ENCODE measurements at regions not wholly inside any gene's neighbourhood (a gene's known extent, or its start where the extent isn't known, plus 50 kb on each side); places are given as distances from the start of the nearest gene placed in this dataset.

GRCh38 chr15:69902414-69903062, 195.2 kb downstream of the TLE3 start:
- WGBS, 2 donors (ENCODE audit: low coverage in 1 of 2), result 87 to 94% methylated on average over 4 to 7 of the region's 7 CpGs
- no peaks in the 10 kb centered on the region for H3K27me3 ChIP-seq
- no peak overlapping the region for H3K27ac ChIP-seq
- H3K9me3 ChIP-seq, result no peaks in the 10 kb centered on the region
- TF ChIP-seq, protein P1, sequence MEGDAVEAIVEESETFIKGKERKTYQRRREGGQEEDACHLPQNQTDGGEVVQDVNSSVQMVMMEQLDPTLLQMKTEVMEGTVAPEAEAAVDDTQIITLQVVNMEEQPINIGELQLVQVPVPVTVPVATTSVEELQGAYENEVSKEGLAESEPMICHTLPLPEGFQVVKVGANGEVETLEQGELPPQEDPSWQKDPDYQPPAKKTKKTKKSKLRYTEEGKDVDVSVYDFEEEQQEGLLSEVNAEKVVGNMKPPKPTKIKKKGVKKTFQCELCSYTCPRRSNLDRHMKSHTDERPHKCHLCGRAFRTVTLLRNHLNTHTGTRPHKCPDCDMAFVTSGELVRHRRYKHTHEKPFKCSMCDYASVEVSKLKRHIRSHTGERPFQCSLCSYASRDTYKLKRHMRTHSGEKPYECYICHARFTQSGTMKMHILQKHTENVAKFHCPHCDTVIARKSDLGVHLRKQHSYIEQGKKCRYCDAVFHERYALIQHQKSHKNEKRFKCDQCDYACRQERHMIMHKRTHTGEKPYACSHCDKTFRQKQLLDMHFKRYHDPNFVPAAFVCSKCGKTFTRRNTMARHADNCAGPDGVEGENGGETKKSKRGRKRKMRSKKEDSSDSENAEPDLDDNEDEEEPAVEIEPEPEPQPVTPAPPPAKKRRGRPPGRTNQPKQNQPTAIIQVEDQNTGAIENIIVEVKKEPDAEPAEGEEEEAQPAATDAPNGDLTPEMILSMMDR (IDR thresholded peaks at IDR 0.05), result no peak
- TF ChIP-seq EP300 (IDR thresholded peaks at IDR 0.05; ENCODE audit: low read depth), result no peak
- TF ChIP-seq POLR2AphosphoS5 (IDR thresholded peaks at IDR 0.05), result no peak
- TF ChIP-seq POLR2A (IDR thresholded peaks at IDR 0.05), result no peak
- H3K4me3 ChIP-seq, result no peak overlapping the region
- no peak for DNase-seq
- H3K4me1 ChIP-seq, result no peaks in the 10 kb centered on the region
- intact Hi-C loops (cut with DNase I; ENCODE audit: low total_unique reads) (no loop called here), in situ Hi-C loops (cut with MboI; ENCODE audit: low pct_ligation_motif_present in 1 of 4, low pct_unique_long_range_greater_than_20kb in 1 of 4, low sequenced_read_pairs in 3 of 4) (no loop called here)
- H3K36me3 ChIP-seq, result no peaks in the 10 kb centered on the region

- TF ChIP-seq, protein P1 (IDR thresholded peaks at IDR 0.05), result no peak
- TF ChIP-seq POLR2A (IDR thresholded peaks at IDR 0.05), result no peak
- TF ChIP-seq POLR2AphosphoS5 (IDR thresholded peaks at IDR 0.05), result no peak
- TF ChIP-seq EP300 (IDR thresholded peaks at IDR 0.05; ENCODE audit: low read depth), result no peak
- H3K27ac ChIP-seq, result no peak overlapping the region
- no peaks in the 10 kb centered on the region for H3K36me3 ChIP-seq
- H3K4me1 ChIP-seq, result no peaks in the 10 kb centered on the region
- no peaks in the 10 kb centered on the region for H3K9me3 ChIP-seq
- in situ Hi-C loops (cut with MboI; ENCODE audit: low pct_ligation_motif_present in 1 of 4, low pct_unique_long_range_greater_than_20kb in 1 of 4, low sequenced_read_pairs in 3 of 4), result no loop called here
- DNase-seq, result no peak
- H3K4me3 ChIP-seq, result no peak overlapping the region
- WGBS, 2 donors (ENCODE audit: low coverage in 1 of 2), result 74% methylated on average over 3 to 10 of the region's 11 CpGs
- no peaks in the 10 kb centered on the region for H3K27me3 ChIP-seq
- intact Hi-C loops (cut with DNase I; ENCODE audit: low total_unique reads), result no loop called here
Measured at GRCh38 chr15:69903470-69904469, 193.9 kb downstream of the TLE3 start.

DNA sequence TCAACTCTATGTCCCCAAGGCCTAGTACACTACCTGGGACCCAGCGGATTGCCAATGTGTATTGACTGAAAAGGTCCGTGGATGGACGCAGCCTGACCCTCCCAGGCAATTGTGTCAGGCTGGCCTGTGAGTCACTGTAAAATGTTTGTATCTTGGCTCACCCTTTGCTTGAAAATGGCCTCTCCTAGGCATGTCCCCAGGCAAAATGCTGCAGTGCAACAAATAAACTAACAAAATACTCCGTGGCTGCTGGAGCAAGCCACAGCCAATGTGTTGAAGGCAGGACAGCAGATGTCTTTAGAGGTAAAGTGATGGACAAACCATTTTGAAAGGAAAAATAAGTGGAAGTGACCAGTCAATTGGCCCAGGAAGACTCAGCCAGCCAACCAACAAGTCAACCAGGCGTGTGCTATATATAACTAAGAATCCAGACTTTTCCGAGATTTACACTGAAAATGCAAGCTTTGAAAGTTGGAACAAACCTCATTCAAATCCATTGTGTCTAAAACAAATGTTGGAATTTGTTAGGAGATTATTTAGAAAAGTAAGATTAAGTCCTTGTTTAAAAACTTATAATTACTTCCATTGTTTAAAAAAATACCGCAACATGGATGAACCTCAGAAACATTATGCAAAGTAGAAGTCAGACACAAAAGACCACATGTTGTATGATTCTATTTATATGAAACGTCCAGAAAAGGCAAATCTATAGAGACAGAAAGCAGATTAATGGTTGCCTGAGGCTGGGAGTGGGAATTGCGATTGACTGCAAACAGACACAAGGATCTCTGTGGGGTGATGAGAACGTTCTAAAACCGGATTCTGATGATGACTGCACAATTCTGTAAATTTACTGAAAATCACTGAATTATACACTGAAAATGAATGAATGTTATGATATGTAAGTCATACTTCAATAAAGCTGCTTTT, 191.2 kb downstream of the TLE3 start:
- no peak for DNase-seq
- WGBS, 2 donors (ENCODE audit: low coverage in 1 of 2), result 79 to 83% methylated on average over 6 to 11 of the region's 11 CpGs
- H3K9me3 ChIP-seq, result no peaks in the 10 kb centered on the region
- intact Hi-C loops (cut with DNase I; ENCODE audit: low total_unique reads) (no loop called here), in situ Hi-C loops (cut with MboI; ENCODE audit: low pct_ligation_motif_present in 1 of 4, low pct_unique_long_range_greater_than_20kb in 1 of 4, low sequenced_read_pairs in 3 of 4) (no loop called here)
- H3K36me3 ChIP-seq, result no peaks in the 10 kb centered on the region
- no peak overlapping the region for H3K27ac ChIP-seq
- H3K27me3 ChIP-seq, result no peaks in the 10 kb centered on the region
- no peak for TF ChIP-seq POLR2AphosphoS5 (IDR thresholded peaks at IDR 0.05)
- no peak for TF ChIP-seq EP300 (IDR thresholded peaks at IDR 0.05; ENCODE audit: low read depth)
- TF ChIP-seq, protein P1 (IDR thresholded peaks at IDR 0.05), result no peak
- TF ChIP-seq POLR2A (IDR thresholded peaks at IDR 0.05), result no peak
- no peak overlapping the region for H3K4me3 ChIP-seq
- H3K4me1 ChIP-seq, result no peaks in the 10 kb centered on the region
